ENCODE measurements at regions not wholly inside any gene's neighbourhood (a gene's known extent, or its start where the extent isn't known, plus 50 kb on each side); places are given as distances from the start of the nearest gene placed in this dataset.

GRCh38 chr13:74000876-74001275 is 133.3 kb downstream of the KLF12 start:
- no peaks in the 10 kb centered on the region for H3K9me3 ChIP-seq
- DNase-seq, result no peak
- no peak overlapping the region for H3K27ac ChIP-seq
- no peaks in the 10 kb centered on the region for H3K4me1 ChIP-seq
- H3K27me3 ChIP-seq, result no peaks in the 10 kb centered on the region
- intact Hi-C loops (cut with DNase I), result no loop called here
- H3K36me3 ChIP-seq, result no peaks in the 10 kb centered on the region
- H3K4me3 ChIP-seq, result no peak overlapping the region
- H3K9ac ChIP-seq (ENCODE audit: low read depth in 2 of 2, low read length in 2 of 2), result no peak overlapping the region
- TF ChIP-seq, protein P1, sequence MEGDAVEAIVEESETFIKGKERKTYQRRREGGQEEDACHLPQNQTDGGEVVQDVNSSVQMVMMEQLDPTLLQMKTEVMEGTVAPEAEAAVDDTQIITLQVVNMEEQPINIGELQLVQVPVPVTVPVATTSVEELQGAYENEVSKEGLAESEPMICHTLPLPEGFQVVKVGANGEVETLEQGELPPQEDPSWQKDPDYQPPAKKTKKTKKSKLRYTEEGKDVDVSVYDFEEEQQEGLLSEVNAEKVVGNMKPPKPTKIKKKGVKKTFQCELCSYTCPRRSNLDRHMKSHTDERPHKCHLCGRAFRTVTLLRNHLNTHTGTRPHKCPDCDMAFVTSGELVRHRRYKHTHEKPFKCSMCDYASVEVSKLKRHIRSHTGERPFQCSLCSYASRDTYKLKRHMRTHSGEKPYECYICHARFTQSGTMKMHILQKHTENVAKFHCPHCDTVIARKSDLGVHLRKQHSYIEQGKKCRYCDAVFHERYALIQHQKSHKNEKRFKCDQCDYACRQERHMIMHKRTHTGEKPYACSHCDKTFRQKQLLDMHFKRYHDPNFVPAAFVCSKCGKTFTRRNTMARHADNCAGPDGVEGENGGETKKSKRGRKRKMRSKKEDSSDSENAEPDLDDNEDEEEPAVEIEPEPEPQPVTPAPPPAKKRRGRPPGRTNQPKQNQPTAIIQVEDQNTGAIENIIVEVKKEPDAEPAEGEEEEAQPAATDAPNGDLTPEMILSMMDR (IDR thresholded peaks at IDR 0.05), result no peak

GRCh38 chr13:73998631-73999030 is 135.6 kb downstream of the KLF12 start:
- no peaks in the 10 kb centered on the region for H3K36me3 ChIP-seq
- H3K9ac ChIP-seq (ENCODE audit: low read depth in 2 of 2, low read length in 2 of 2), result no peak overlapping the region
- no peak for DNase-seq
- intact Hi-C loops (cut with DNase I), result no loop called here
- H3K9me3 ChIP-seq, result no peaks in the 10 kb centered on the region
- H3K27me3 ChIP-seq, result no peaks in the 10 kb centered on the region
- H3K4me3 ChIP-seq, result no peak overlapping the region
- H3K4me1 ChIP-seq, result no peaks in the 10 kb centered on the region
- H3K27ac ChIP-seq, result no peak overlapping the region
- TF ChIP-seq, protein P1 (IDR thresholded peaks at IDR 0.05), result no peak

GRCh38 chr13:73997964-73998363 is 136.2 kb downstream of the KLF12 start:
- no peaks in the 10 kb centered on the region for H3K9me3 ChIP-seq
- H3K27ac ChIP-seq, result no peak overlapping the region
- DNase-seq, result no peak
- H3K4me1 ChIP-seq, result no peaks in the 10 kb centered on the region
- no peaks in the 10 kb centered on the region for H3K36me3 ChIP-seq
- H3K9ac ChIP-seq (ENCODE audit: low read depth in 2 of 2, low read length in 2 of 2), result no peak overlapping the region
- intact Hi-C loops (cut with DNase I), result no loop called here
- TF ChIP-seq, protein P1 (IDR thresholded peaks at IDR 0.05), result no peak
- no peak overlapping the region for H3K4me3 ChIP-seq
- no peaks in the 10 kb centered on the region for H3K27me3 ChIP-seq

DNA sequence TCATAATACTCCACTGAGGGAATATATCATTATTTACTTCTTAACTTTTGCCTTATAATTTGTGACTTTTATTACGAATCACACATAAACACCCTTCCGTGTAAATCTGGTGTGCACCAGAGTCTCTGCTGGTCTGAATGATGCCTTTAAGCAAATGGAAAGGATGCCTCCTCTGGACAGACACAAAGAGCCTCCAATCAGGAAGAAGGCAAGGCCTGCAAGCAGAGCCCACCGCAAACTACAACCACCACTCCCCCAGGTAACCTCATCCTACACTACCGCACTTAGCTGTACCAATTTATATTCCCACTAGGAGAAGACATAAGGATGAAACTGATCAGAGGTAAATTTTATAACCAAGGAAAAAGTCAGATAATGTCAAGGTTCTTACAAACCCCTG is 137.6 kb downstream of the KLF12 start:
- H3K4me3 ChIP-seq, result no peak overlapping the region
- TF ChIP-seq, protein P1 (IDR thresholded peaks at IDR 0.05), result no peak
- DNase-seq, result no peak
- no peaks in the 10 kb centered on the region for H3K36me3 ChIP-seq
- H3K27me3 ChIP-seq, result no peaks in the 10 kb centered on the region
- no peaks in the 10 kb centered on the region for H3K4me1 ChIP-seq
- H3K27ac ChIP-seq, result no peak overlapping the region
- intact Hi-C loops (cut with DNase I), result no loop called here
- H3K9ac ChIP-seq (ENCODE audit: low read depth in 2 of 2, low read length in 2 of 2), result no peak overlapping the region
- no peaks in the 10 kb centered on the region for H3K9me3 ChIP-seq

- Histone ChIP-seq H3K27me3 (no peaks in the 10 kb centered on the region), H3K9ac (ENCODE audit: low read depth in 2 of 2, low read length in 2 of 2) (no peak overlapping the region), H3K27ac (no peak overlapping the region), H3K4me3 (no peak overlapping the region), H3K4me1 (no peaks in the 10 kb centered on the region), H3K36me3 (no peaks in the 10 kb centered on the region), H3K9me3 (no peaks in the 10 kb centered on the region)
- TF ChIP-seq, protein P1 (IDR thresholded peaks at IDR 0.05), result no peak
- intact Hi-C loops (cut with DNase I), result no loop called here
- DNase-seq, result no peak
Measured at GRCh38 chr13:73995736-73996135, 138.5 kb downstream of the KLF12 start.

DNA sequence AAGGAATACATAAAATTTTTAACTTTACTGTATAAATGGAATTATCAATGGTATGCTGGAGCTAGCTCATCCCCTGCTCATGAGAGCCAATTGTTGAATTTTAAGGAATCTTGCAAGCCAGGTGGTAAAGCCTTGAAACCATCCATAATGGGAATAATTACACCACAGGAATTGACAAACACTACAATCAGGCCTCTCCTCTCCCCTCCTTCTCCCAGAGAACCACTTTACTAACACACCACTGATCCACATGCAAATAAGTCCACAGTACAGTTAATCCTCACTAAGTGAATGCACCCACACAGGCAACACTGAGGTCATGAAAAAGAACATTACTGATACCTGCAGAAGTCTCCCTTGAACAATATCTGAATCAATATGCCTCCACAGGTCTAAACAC is 140.5 kb downstream of the KLF12 start:
- Histone ChIP-seq H3K36me3 (no peaks in the 10 kb centered on the region), H3K4me3 (no peak overlapping the region), H3K4me1 (no peaks in the 10 kb centered on the region), H3K9me3 (no peaks in the 10 kb centered on the region), H3K27me3 (no peaks in the 10 kb centered on the region), H3K27ac (no peak overlapping the region), H3K9ac (ENCODE audit: low read depth in 2 of 2, low read length in 2 of 2) (no peak overlapping the region)
- intact Hi-C loops (cut with DNase I), result no loop called here
- TF ChIP-seq, protein P1 (IDR thresholded peaks at IDR 0.05), result no peak
- no peak for DNase-seq

All from colonic mucosa (tissue), 4 donors.